ENCODE measurements at regions not wholly inside any gene's neighbourhood (a gene's known extent, or its start where the extent isn't known, plus 50 kb on each side); places are given as distances from the start of the nearest gene placed in this dataset.

GRCh38 chr4:156686120-156686519 lies 285.5 kb downstream of the PDGFC start:
- TF ChIP-seq CTCF (IDR thresholded peaks at IDR 0.05), result no peak
- no peak for DNase-seq (ENCODE audit: low spot score)
- Histone ChIP-seq H3K4me3 (no peak overlapping the region), H3K27ac (no peak overlapping the region)

GRCh38 chr4:156685308-156685707 lies 286.3 kb downstream of the PDGFC start:
- DNase-seq (ENCODE audit: low spot score), result no peak

GRCh38 chr4:156677656-156678055 lies 293.9 kb downstream of the PDGFC start:
- H3K4me3 ChIP-seq, result no peak overlapping the region
- TF ChIP-seq CTCF (IDR thresholded peaks at IDR 0.05), result no peak
- no peak overlapping the region for H3K27ac ChIP-seq
- no peak for DNase-seq (ENCODE audit: low spot score)

More at GRCh38 chr4:156685308-156685707, 286.3 kb downstream of the PDGFC start:
- Histone ChIP-seq H3K27ac (no peak overlapping the region), H3K4me3 (no peak overlapping the region)
- no peak for TF ChIP-seq CTCF (IDR thresholded peaks at IDR 0.05)

GRCh38 chr4:156677131-156677531 lies 294.5 kb downstream of the PDGFC start:
- no peak for TF ChIP-seq CTCF (IDR thresholded peaks at IDR 0.05)
- no peak for DNase-seq (ENCODE audit: low spot score)
- Histone ChIP-seq H3K4me3 (no peak overlapping the region), H3K27ac (no peak overlapping the region)

- TF ChIP-seq CTCF (IDR thresholded peaks at IDR 0.05), result no peak
- H3K27ac ChIP-seq, result no peak overlapping the region
- no peak overlapping the region for H3K4me3 ChIP-seq
- DNase-seq (ENCODE audit: low spot score), result no peak
Measured at GRCh38 chr4:156676116-156676851, 295.3 kb downstream of the PDGFC start.

- no peak overlapping the region for H3K27ac ChIP-seq
- TF ChIP-seq CTCF (IDR thresholded peaks at IDR 0.05), result no peak
- no peak overlapping the region for H3K4me3 ChIP-seq
- DNase-seq (ENCODE audit: low spot score), result no peak
Measured at GRCh38 chr4:156673483-156673882, 298.1 kb downstream of the PDGFC start.

Measured in coronary artery (tissue), 2 donors.